ENCODE measurements at regions not wholly inside any gene's neighbourhood (a gene's known extent, or its start where the extent isn't known, plus 50 kb on each side); places are given as distances from the start of the nearest gene placed in this dataset.

DNA sequence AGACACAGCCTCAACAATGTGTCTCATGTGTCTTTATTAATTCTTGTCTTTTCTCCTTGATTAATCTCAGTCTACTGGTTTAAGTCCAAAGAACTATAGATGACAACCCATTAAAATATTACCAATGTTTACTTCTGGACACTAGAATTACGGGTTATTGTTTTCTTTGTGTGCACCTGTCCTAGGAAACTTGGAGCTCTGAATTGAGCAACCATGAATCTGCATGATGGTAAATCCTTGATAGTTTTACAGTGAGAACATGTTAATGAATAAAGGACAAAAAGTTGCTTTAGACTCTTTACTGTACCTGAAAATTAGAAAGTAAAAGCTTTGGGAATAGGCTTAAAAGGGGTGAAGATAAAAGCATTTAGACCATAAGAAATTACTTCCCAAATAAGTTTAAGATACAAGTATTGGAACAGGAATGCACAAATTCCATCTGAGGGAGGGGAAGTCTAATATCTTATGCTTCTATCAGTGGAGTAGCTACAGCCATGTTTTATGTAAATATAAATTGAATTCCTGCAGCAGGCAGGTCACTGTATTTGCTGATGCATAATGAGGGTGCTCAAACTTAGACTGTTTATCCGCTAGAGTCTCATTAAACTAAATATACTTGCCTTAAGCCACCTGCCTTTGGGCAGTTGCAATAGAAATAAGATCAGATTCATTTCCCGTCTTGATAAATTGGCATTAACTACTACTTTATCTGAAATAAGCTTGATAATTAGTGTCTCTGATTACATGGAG, 603.7 kb upstream of the GCFC2 start (continued):
- TF ChIP-seq, protein P1, sequence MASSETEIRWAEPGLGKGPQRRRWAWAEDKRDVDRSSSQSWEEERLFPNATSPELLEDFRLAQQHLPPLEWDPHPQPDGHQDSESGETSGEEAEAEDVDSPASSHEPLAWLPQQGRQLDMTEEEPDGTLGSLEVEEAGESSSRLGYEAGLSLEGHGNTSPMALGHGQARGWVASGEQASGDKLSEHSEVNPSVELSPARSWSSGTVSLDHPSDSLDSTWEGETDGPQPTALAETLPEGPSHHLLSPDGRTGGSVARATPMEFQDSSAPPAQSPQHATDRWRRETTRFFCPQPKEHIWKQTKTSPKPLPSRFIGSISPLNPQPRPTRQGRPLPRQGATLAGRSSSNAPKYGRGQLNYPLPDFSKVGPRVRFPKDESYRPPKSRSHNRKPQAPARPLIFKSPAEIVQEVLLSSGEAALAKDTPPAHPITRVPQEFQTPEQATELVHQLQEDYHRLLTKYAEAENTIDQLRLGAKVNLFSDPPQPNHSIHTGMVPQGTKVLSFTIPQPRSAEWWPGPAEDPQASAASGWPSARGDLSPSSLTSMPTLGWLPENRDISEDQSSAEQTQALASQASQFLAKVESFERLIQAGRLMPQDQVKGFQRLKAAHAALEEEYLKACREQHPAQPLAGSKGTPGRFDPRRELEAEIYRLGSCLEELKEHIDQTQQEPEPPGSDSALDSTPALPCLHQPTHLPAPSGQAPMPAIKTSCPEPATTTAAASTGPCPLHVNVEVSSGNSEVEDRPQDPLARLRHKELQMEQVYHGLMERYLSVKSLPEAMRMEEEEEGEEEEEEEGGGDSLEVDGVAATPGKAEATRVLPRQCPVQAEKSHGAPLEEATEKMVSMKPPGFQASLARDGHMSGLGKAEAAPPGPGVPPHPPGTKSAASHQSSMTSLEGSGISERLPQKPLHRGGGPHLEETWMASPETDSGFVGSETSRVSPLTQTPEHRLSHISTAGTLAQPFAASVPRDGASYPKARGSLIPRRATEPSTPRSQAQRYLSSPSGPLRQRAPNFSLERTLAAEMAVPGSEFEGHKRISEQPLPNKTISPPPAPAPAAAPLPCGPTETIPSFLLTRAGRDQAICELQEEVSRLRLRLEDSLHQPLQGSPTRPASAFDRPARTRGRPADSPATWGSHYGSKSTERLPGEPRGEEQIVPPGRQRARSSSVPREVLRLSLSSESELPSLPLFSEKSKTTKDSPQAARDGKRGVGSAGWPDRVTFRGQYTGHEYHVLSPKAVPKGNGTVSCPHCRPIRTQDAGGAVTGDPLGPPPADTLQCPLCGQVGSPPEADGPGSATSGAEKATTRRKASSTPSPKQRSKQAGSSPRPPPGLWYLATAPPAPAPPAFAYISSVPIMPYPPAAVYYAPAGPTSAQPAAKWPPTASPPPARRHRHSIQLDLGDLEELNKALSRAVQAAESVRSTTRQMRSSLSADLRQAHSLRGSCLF (CRISPR knock-in tag; IDR thresholded peaks at IDR 0.05; ENCODE audit: borderline replicate concordance): no peak
- TF ChIP-seq, protein P2, sequence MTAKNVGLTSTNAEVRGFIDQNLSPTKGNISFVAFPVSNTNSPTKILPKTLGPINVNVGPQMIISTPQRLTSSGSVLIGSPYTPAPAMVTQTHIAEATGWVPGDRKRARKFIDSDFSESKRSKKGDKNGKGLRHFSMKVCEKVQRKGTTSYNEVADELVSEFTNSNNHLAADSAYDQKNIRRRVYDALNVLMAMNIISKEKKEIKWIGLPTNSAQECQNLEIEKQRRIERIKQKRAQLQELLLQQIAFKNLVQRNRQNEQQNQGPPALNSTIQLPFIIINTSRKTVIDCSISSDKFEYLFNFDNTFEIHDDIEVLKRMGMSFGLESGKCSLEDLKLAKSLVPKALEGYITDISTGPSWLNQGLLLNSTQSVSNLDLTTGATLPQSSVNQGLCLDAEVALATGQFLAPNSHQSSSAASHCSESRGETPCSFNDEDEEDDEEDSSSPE (CRISPR knock-in tag; IDR thresholded peaks at IDR 0.05): no peak
- TF ChIP-seq ZNF510 (CRISPR knock-in tag; IDR thresholded peaks at IDR 0.05; ENCODE audit: low read depth): no peak
- no peak for TF ChIP-seq ZFY (CRISPR knock-in tag; IDR thresholded peaks at IDR 0.05)
- TF ChIP-seq MYNN (CRISPR knock-in tag; IDR thresholded peaks at IDR 0.05; ENCODE audit: low read depth): no peak
- TF ChIP-seq PHF5A (CRISPR knock-in tag; IDR thresholded peaks at IDR 0.05; ENCODE audit: low read depth, unreplicated experiment): no peak
- TF ChIP-seq NR3C1 (CRISPR knock-in tag; IDR thresholded peaks at IDR 0.05): no peak
- no peak for TF ChIP-seq HDAC1 (CRISPR knock-in tag; IDR thresholded peaks at IDR 0.05)
